RPMI7951 (cell line): ENCODE measurements at regions not wholly inside any gene's neighbourhood (a gene's known extent, or its start where the extent isn't known, plus 50 kb on each side); places are given as distances from the start of the nearest gene placed in this dataset.
"Not testable (repeated sequence)": the region's sequence is repeated elsewhere in the genome, so short reads cannot be mapped to it uniquely, and the experiment has no call there.

Experiments
- DNase-seq: peaks from one replicate; pipeline ENCODE4 v3.0.0-alpha.2; 2012; ENCODE audit warnings: low read depth

DNA sequence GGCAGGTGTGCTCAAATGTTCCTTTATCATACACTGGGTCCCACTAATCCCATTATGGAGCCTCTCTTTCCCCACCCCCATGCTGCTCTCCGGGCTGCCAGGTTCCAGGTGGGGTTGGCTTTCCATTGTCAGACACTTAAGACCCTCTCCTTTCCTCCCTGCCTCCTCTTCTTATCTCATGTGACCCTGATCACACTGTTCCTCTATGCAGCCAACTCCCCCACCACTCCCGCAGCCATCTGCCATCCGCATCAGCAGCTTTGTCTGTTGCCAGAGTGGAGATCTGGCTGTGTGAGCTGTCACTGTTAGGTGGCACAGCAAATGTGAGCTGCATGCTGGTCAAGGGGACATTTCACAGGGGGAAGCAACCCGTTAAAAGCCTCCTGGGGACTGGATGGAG, 391.4 kb downstream of the TNS3 start:
- no peak for DNase-seq

- peak; percentile 54 for DNase-seq
These were observed 393.1 kb downstream of the TNS3 start for GRCh38 chr7:47188653-47189315.

GRCh38 chr7:47188136-47188535, 393.8 kb downstream of the TNS3 start:
- no peak for DNase-seq

DNA sequence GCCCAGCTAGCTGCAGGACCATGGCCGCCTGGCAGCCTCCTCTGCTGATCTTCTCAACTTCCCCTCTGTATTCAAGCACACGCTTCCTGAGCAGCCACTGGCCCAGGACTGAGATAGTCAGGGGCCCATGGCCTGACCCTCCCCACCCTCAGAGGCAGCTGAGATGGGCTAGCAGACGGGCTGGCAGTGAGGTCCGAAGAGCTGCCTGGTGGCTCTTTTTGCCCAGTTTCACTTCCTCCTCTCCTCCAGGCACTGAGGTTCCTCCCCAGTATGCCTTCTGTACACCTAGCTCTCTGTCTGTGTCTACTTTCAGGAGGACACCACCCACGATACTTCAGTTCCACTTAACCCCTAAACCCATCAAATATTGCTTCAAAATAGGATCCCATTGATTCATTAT, 395.6 kb downstream of the TNS3 start:
- no peak for DNase-seq

DNA sequence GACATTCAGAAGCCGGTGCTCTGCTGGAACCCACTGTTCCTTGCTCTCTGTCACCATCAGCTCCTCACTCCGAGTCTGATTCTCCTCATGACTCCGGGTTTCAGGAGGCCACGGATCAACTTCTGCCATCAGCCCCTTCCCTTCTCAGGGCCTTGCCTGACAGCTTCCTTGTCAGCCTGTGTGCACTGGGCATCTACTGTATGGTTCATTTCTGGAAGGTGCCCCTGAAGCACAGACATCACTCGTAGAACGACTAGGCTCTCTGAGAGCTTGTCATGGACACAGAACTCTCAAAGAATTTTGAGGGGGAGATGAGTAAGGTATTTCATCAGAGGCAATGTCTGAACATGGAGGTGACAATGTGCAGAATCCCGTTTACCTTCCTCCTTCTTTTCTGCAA, 396.1 kb downstream of the TNS3 start:
- DNase-seq, result no peak

GRCh38 chr7:47185170-47185569, 396.7 kb downstream of the TNS3 start:
- DNase-seq, result no peak

DNA sequence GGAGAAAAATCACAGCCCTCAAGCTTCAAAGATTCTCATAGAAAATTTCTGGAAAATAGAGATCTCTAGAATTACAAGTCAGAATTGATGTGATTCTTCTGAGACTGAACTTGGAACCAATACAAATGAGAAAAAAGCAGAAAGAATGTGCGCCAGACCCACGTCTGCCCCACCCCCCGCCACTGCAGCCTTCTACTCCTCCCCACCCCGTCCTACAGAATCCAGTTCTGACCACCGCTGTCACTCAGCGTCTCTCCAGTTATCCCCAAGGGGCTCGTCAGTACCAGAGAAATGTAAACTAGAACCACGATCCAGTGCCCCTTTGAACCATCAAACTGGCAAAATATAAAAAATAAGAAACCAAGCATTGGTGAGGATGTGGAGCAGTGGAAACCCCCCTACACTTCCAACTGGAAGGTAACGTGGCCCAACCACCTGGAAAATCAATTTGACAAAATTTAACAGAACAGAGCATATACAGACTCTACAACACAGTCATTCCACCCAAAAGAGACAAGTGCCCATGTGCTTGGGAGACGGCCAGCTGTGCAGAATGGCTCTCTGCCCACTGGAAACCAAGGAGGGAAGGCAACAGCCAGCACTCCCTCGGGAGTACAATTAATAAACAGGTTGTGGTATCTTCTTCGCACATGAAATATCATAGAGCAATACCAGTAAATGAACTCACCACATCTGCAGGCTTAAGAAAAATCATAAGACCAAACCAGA, 397.9 kb downstream of the TNS3 start:
- DNase-seq, result peak; percentile 20

DNA sequence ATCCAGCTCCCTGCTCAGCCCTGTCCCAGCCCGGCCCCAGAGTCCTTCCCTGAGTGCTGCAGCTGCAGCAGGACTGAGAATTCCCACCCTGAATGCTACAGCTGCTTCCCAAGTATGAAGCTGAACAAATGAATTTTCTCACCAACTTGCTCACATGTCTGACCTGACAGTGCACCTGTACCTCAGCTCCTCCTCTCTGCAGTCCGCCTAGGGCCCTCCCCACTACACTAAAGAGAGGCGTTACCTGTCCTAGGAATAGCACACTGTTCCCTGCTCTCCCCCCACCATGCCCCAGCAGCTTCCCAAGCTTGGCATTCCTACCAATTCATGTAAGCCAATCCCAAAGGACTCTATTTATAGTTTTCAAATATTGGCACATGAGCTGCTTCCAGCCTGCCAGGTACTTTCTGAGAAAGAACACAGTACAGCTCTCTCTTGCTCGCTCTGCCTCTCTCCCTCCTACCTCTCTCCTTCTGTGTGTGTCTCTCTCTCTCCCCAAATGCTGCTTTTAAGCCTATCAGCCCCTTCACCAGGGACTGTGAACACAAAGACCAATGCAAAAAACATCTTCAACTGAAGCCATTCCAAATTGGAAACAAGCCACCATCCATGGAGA, 400.1 kb downstream of the TNS3 start:
- DNase-seq, result no peak

GRCh38 chr7:47180516-47180826, 401.4 kb downstream of the TNS3 start:
- DNase-seq, result no peak

- DNase-seq, result peak; percentile 68
These were observed 401.9 kb downstream of the TNS3 start for GRCh38 chr7:47179812-47180515.

- not testable (repeated sequence) for DNase-seq
These were observed 409.0 kb downstream of the TNS3 start for GRCh38 chr7:47172602-47173539.

GRCh38 chr7:47170516-47170915, 411.4 kb downstream of the TNS3 start:
- DNase-seq, result no peak

GRCh38 chr7:47154791-47155190, 427.1 kb downstream of the TNS3 start:
- DNase-seq, result no peak

GRCh38 chr7:47153576-47153975, 428.3 kb downstream of the TNS3 start:
- DNase-seq, result no peak

DNA sequence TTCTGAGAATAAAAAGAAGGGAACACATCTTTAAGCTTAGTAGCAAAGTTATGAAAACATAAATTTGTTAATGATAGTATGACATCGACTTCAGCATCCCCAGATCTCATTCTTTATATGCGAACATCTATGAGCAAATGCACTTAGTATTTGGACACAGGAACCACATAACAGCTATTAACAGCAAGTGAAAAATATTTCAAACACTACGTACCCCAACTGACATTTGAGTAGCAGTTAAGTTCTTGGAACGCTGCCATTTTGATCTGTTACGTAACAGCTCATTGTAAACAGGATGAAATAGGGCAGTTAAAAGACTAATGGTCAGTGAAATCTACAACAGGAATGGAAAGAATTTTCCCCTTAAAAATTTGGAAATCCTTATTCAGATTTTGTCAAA, 428.9 kb downstream of the TNS3 start:
- DNase-seq, result peak; percentile 64

GRCh38 chr7:47152307-47152706, 429.6 kb downstream of the TNS3 start:
- DNase-seq, result no peak

DNA sequence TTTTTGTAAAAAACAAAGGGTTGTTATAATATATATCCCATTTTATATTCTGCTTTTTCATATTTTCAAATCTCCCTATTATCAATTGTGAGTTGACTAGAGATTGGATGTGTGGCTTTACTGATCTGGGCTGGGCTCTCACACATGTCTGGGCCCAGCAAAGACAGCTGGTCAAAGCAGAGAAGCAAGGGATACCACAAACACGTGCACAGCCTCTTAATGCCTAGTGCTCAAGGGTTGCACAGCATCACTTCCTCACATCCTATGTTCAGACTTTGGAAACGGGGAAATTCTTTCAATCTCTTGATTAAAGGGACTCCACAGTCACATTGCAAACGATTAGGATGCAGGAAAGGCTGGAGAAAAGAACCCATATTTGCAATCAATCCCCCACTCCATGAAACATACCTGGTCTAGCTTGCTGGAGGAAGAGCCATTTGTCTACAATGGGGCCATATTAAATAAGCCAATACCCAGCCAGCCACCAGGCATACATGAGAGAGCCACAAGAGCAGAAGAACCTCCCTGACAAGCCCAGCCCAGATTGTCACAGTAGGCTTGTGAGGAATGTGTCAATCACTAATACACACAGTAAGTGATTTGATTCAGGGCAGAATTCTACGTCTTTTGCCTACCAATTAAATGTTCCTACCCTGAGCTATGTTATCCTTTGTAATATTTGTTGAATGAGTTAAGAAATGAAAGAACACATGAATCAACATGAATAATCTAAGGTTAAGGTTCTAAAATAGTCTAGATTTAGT, 431.2 kb downstream of the TNS3 start:
- no peak for DNase-seq

GRCh38 chr7:47149971-47150370, 431.9 kb downstream of the TNS3 start:
- DNase-seq, result no peak

GRCh38 chr7:47149208-47149839, 432.6 kb downstream of the TNS3 start:
- DNase-seq, result no peak

- DNase-seq, result no peak
These were observed 433.2 kb downstream of the TNS3 start for GRCh38 chr7:47148536-47149207.
